GM23248 (cell line): ENCODE measurements at regions not wholly inside any gene's neighbourhood (a gene's known extent, or its start where the extent isn't known, plus 50 kb on each side); places are given as distances from the start of the nearest gene placed in this dataset.

ENCODE experiments used
- EZH2 ChIP-seq: fragments of 200-600 bp; sonication (generic); IDR thresholded peaks from 2 replicates; pipeline ENCODE4 v1.6.1; 2018; ENCODE audit warnings: antibody characterized with exemption, mild to moderate bottlenecking; ENCODE audit not compliant: insufficient read depth, poor library complexity, severe bottlenecking
- EZH2phosphoT487 ChIP-seq: fragments of 200-600 bp; sonication (generic); IDR thresholded peaks from 2 replicates; pipeline ENCODE4 v1.6.1; 2018; ENCODE audit warnings: antibody characterized with exemption, moderate library complexity, mild to moderate bottlenecking, low read depth; ENCODE audit not compliant: insufficient read depth

DNA sequence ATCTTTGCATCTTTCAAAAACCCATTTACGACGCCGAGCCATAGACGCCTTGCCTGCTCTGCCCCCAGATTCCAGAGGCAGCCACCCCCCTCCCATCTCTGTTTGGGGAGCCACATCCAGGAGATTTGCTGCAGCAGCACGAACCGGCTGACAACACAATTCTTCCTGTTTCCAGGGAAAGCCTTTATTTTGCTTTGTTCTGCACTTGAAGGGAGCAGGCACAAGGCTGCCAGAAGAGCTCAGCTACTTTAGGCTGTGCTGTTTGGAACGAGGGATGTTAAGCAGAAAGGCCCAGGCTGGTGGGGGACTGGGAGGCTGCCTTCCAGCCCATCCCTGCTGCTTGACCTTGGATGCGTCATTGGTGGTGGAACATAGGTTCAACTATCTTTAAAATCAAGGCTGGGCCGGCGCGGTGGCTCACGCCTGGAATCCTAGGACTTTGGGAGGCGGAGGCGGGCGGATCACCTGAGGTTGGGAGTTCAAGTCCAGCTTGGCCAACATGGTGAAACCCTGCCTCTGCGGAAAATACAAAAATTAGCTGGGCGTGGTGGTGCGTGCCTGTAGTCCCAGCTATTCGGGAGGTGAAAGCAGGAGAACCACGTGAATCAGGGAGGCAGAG lies 243.9 kb downstream of the MIAT start:
- no peak for TF ChIP-seq EZH2phosphoT487
- TF ChIP-seq EZH2 = no peak
